ENCODE measurements at regions not wholly inside any gene's neighbourhood (a gene's known extent, or its start where the extent isn't known, plus 50 kb on each side); places are given as distances from the start of the nearest gene placed in this dataset.
"Not testable (repeated sequence)": the region's sequence is repeated elsewhere in the genome, so short reads cannot be mapped to it uniquely, and the experiment has no call there.

- H3K4me1 ChIP-seq (ENCODE audit: insufficient read depth, low read length); H3K4me1 Mint-ChIP-seq (ENCODE audit: low read depth); H3K4me3 Mint-ChIP-seq; intact Hi-C loops (cut with DNase I, micrococcal nuclease); H3K27me3 ChIP-seq (ENCODE audit: control insufficient read depth in 1 of 2, insufficient read depth in 2 of 2, low read length in 2 of 2); H3K9me3 Mint-ChIP-seq; ATAC-seq (ENCODE audit: poor library complexity); H3K27me3 Mint-ChIP-seq; CTCF ChIA-PET; H3K27ac Mint-ChIP-seq; H3K27ac ChIP-seq (ENCODE audit: low read depth in 1 of 2, low read length in 2 of 2); H3K9me3 ChIP-seq (ENCODE audit: control insufficient read depth in 1 of 2, insufficient read depth in 1 of 2, low read length in 2 of 2); H3K36me3 ChIP-seq (ENCODE audit: insufficient read depth, low read length); H3K36me3 Mint-ChIP-seq (ENCODE audit: low read depth); H3K4me3 ChIP-seq (ENCODE audit: low read length); POLR2A ChIA-PET: not testable (repeated sequence)
- peak in 1 of 14 experiments; percentile 2 for DNase-seq
Measured at GRCh38 chr9:42984761-42985160, 801.3 kb downstream of the SPATA31A6 start.
